ENCODE measurements at regions not wholly inside any gene's neighbourhood (a gene's known extent, or its start where the extent isn't known, plus 50 kb on each side); places are given as distances from the start of the nearest gene placed in this dataset.

DNA sequence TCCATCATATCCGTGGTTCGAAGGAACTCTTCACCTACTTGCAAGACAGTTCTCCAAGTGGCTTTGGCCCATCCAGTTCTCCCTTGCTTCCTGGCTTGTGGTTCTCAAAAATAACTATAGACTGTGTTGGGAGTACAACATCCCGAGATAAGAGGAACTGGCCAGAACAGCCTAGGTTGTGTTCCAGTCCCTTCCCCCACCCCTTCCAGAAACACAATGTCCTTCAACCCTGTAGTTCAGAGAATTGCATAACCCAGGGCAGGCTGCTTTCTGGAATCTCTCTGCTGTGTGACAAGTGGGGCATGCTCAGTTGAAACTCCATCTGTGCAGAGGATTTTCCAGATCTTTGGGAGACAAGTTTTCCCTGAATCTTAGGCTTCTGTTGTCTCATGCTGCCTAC is 206.5 kb downstream of the PCDH10 start:
- TF ChIP-seq TARDBP (IDR thresholded peaks at IDR 0.05) (no peak), SP1 (IDR thresholded peaks at IDR 0.05) (no peak), ELF4 (IDR thresholded peaks at IDR 0.05) (no peak), FOXM1 (IDR thresholded peaks at IDR 0.05; ENCODE audit: borderline replicate concordance) (no peak), ZNF384 (IDR thresholded peaks at IDR 0.05) (no peak), ARNT (IDR thresholded peaks at IDR 0.05) (no peak), SUZ12 (IDR thresholded peaks at IDR 0.05) (no peak)
- TF ChIP-seq, protein P1, sequence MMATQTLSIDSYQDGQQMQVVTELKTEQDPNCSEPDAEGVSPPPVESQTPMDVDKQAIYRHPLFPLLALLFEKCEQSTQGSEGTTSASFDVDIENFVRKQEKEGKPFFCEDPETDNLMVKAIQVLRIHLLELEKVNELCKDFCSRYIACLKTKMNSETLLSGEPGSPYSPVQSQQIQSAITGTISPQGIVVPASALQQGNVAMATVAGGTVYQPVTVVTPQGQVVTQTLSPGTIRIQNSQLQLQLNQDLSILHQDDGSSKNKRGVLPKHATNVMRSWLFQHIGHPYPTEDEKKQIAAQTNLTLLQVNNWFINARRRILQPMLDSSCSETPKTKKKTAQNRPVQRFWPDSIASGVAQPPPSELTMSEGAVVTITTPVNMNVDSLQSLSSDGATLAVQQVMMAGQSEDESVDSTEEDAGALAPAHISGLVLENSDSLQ (IDR thresholded peaks at IDR 0.05) = no peak

Data from HEK293T (cell line).